ENCODE measurements at regions not wholly inside any gene's neighbourhood (a gene's known extent, or its start where the extent isn't known, plus 50 kb on each side); places are given as distances from the start of the nearest gene placed in this dataset.

- Histone ChIP-seq H4K20me1 (ENCODE audit: insufficient read depth) (no peaks in the 10 kb centered on the region), H3K36me3 (ENCODE audit: insufficient read depth) (no peaks in the 10 kb centered on the region), H3K4me2 (peak overlapping the region; percentile 36), H3K79me2 (ENCODE audit: insufficient read depth, low read depth) (no peaks in the 10 kb centered on the region), H3K27me3 (ENCODE audit: insufficient read depth, low read depth) (no peaks in the 10 kb centered on the region), H3K27ac (peak overlapping the region; percentile 8; the same call in 1 of the 2 replicates), H3K4me3 (IDR thresholded peaks at IDR 0.05; ENCODE audit: insufficient read depth, low read depth, low read length) (no peak overlapping the region), H3K4me1 (ENCODE audit: low read depth, poor library complexity, severe bottlenecking) (peaks cover 33% of the 10 kb centered on the region), H2AFZ (ENCODE audit: low read depth) (no peak overlapping the region), H3K9ac (no peak overlapping the region)
- TF ChIP-seq CTCF (conservative IDR thresholded peaks at IDR 0.05; ENCODE audit: low read depth, low read length): no peak
These were observed 69.1 kb upstream of the FOXP2 start for GRCh38 chr7:114345494-114345893.

- Histone ChIP-seq H2AFZ (ENCODE audit: low read depth) (no peak overlapping the region), H3K36me3 (ENCODE audit: insufficient read depth) (no peaks in the 10 kb centered on the region), H3K4me3 (IDR thresholded peaks at IDR 0.05; ENCODE audit: insufficient read depth, low read depth, low read length) (no peak overlapping the region), H3K27me3 (ENCODE audit: insufficient read depth, low read depth) (no peaks in the 10 kb centered on the region), H4K20me1 (ENCODE audit: insufficient read depth) (no peaks in the 10 kb centered on the region), H3K79me2 (ENCODE audit: insufficient read depth, low read depth) (no peaks in the 10 kb centered on the region), H3K9ac (no peak overlapping the region), H3K4me1 (ENCODE audit: low read depth, poor library complexity, severe bottlenecking) (peaks cover 33% of the 10 kb centered on the region), H3K27ac (no peak overlapping the region), H3K4me2 (no peak overlapping the region)
- no peak for TF ChIP-seq CTCF (conservative IDR thresholded peaks at IDR 0.05; ENCODE audit: low read depth, low read length)
These were observed 70.5 kb upstream of the FOXP2 start for GRCh38 chr7:114343949-114344708.

- H3K36me3 ChIP-seq (ENCODE audit: insufficient read depth): no peaks in the 10 kb centered on the region
- H3K27ac ChIP-seq: no peak overlapping the region
- H3K4me3 ChIP-seq (IDR thresholded peaks at IDR 0.05; ENCODE audit: insufficient read depth, low read depth, low read length): no peak overlapping the region
- 0 out of 2 replicates have a peak overlapping the region, but pooled peaks have one; percentile 14 for H3K4me2 ChIP-seq
- H3K9ac ChIP-seq: no peak overlapping the region
- H3K27me3 ChIP-seq (ENCODE audit: insufficient read depth, low read depth): no peaks in the 10 kb centered on the region
- H3K79me2 ChIP-seq (ENCODE audit: insufficient read depth, low read depth): no peaks in the 10 kb centered on the region
- no peak for TF ChIP-seq CTCF (conservative IDR thresholded peaks at IDR 0.05; ENCODE audit: low read depth, low read length)
- no peaks in the 10 kb centered on the region for H4K20me1 ChIP-seq (ENCODE audit: insufficient read depth)
- no peak overlapping the region for H2AFZ ChIP-seq (ENCODE audit: low read depth)
- H3K4me1 ChIP-seq (ENCODE audit: low read depth, poor library complexity, severe bottlenecking): peaks cover 33% of the 10 kb centered on the region
These were observed 72.0 kb upstream of the FOXP2 start for GRCh38 chr7:114342431-114343179.

GRCh38 chr7:114341648-114342047 lies 73.0 kb upstream of the FOXP2 start:
- Histone ChIP-seq H3K27ac (no peak overlapping the region), H3K4me1 (ENCODE audit: low read depth, poor library complexity, severe bottlenecking) (peaks cover 33% of the 10 kb centered on the region), H3K4me2 (no peak overlapping the region), H3K79me2 (ENCODE audit: insufficient read depth, low read depth) (no peaks in the 10 kb centered on the region), H3K4me3 (IDR thresholded peaks at IDR 0.05; ENCODE audit: insufficient read depth, low read depth, low read length) (no peak overlapping the region), H3K9ac (no peak overlapping the region), H3K27me3 (ENCODE audit: insufficient read depth, low read depth) (no peaks in the 10 kb centered on the region), H4K20me1 (ENCODE audit: insufficient read depth) (no peaks in the 10 kb centered on the region), H3K36me3 (ENCODE audit: insufficient read depth) (no peaks in the 10 kb centered on the region), H2AFZ (ENCODE audit: low read depth) (no peak overlapping the region)
- TF ChIP-seq CTCF (conservative IDR thresholded peaks at IDR 0.05; ENCODE audit: low read depth, low read length): no peak

All from KMS-11 (cell line).